ENCODE measurements at regions not wholly inside any gene's neighbourhood (a gene's known extent, or its start where the extent isn't known, plus 50 kb on each side); places are given as distances from the start of the nearest gene placed in this dataset.

DNA sequence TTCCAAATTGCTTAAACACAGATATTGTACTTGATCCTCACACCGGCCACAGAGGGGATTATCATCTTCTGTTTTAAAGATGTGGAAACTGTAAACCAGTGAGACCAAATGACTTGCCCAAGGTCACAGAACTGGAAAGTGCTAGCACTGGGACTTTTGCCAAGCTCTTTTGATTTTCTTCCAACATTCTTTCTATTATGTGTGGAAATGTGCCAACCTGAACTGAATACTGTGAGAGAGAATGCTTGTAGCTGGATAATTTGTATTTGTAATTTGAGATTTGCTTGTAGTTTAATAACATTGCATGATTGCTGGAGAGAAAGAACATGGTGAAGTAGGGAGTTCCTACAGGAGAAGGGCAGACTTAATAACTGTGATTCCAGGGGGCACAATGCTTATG lies 977.9 kb upstream of the NUDT12 start:
- Histone ChIP-seq H3K9me2 (ENCODE audit: insufficient read depth) (no peaks in the 10 kb centered on the region), H3K27ac (ENCODE audit: low read depth, low read length) (peak overlapping the region; percentile 37), H3K79me2 (ENCODE audit: insufficient read depth, low read length) (no peaks in the 10 kb centered on the region), H3K36me3 (ENCODE audit: control insufficient read depth in 1 of 2, insufficient read depth in 2 of 2, low read length in 2 of 2) (no peaks in the 10 kb centered on the region), H3K9me3 (ENCODE audit: control insufficient read depth in 1 of 2, insufficient read depth in 1 of 2, low read depth in 1 of 2, low read length in 2 of 2) (no peaks in the 10 kb centered on the region), H2AFZ (ENCODE audit: low read depth, low read length, poor library complexity, severe bottlenecking) (peak overlapping the region; percentile 73), H3K4me2 (ENCODE audit: low read length) (peak overlapping the region; percentile 41), H3K4me3 (replicated peaks in 1 of 2; ENCODE audit: low read depth in 1 of 2, low read length in 2 of 2) (no peak overlapping the region), H4K20me1 (ENCODE audit: insufficient read depth) (no peaks in the 10 kb centered on the region), H3K9ac (ENCODE audit: low read length) (no peak overlapping the region), H3K4me1 (ENCODE audit: control insufficient read depth in 1 of 2, insufficient read depth in 2 of 2, low read length in 2 of 2) (peaks cover 22 to 27% of the 10 kb centered on the region in 2 experiments), H3K27me3 (ENCODE audit: insufficient read depth, low read length) (no peaks in the 10 kb centered on the region)
- ChIA-PET RAD21 (ENCODE audit: low non-redundant PET in 1 of 2, low total read pairs in 2 of 2, uncharacterized antibody in 2 of 2, unreplicated experiment in 2 of 2) (no interaction called here), POLR2A (no interaction called here), CTCF (interaction anchor here (1.0 kb wide), 1 partner anchor 27 kb away, joined by 3 read pairs; no protein-coding TSS in a partner anchor)
- ATAC-seq (no peak), DNase-seq (ENCODE audit: low read depth, low spot score) (peak; percentile 40)
- no TSS peak for BruUV-seq (replicated peaks)
- TF ChIP-seq RAD21 (IDR thresholded peaks at IDR 0.05; ENCODE audit: low read depth) = no peak
- no peak for TF ChIP-seq ZNF274 (IDR thresholded peaks at IDR 0.05; ENCODE audit: low read depth, low read length)
- peak; percentile 49 for TF ChIP-seq TCF7L2 (IDR thresholded peaks at IDR 0.05; ENCODE audit: borderline replicate concordance, extremely low read depth, insufficient read depth, insufficient read length)
- TF ChIP-seq CBX3 (IDR thresholded peaks at IDR 0.05; ENCODE audit: low read depth) = 0 out of 2 replicates have a peak, but pooled peaks have one; percentile 11
- no peak for TF ChIP-seq JUND (IDR thresholded peaks at IDR 0.05)
- peak; percentile 34 for TF ChIP-seq SP1 (IDR thresholded peaks at IDR 0.05; ENCODE audit: low read depth)
- TF ChIP-seq, protein P1, sequence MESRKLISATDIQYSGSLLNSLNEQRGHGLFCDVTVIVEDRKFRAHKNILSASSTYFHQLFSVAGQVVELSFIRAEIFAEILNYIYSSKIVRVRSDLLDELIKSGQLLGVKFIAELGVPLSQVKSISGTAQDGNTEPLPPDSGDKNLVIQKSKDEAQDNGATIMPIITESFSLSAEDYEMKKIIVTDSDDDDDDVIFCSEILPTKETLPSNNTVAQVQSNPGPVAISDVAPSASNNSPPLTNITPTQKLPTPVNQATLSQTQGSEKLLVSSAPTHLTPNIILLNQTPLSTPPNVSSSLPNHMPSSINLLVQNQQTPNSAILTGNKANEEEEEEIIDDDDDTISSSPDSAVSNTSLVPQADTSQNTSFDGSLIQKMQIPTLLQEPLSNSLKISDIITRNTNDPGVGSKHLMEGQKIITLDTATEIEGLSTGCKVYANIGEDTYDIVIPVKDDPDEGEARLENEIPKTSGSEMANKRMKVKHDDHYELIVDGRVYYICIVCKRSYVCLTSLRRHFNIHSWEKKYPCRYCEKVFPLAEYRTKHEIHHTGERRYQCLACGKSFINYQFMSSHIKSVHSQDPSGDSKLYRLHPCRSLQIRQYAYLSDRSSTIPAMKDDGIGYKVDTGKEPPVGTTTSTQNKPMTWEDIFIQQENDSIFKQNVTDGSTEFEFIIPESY (IDR thresholded peaks at IDR 0.05; ENCODE audit: extremely low read depth, insufficient replicate concordance, low read length) = no peak
- no peak for TF ChIP-seq POLR2AphosphoS5 (IDR thresholded peaks at IDR 0.05; ENCODE audit: low read depth, low read length)
- TF ChIP-seq, protein P2, sequence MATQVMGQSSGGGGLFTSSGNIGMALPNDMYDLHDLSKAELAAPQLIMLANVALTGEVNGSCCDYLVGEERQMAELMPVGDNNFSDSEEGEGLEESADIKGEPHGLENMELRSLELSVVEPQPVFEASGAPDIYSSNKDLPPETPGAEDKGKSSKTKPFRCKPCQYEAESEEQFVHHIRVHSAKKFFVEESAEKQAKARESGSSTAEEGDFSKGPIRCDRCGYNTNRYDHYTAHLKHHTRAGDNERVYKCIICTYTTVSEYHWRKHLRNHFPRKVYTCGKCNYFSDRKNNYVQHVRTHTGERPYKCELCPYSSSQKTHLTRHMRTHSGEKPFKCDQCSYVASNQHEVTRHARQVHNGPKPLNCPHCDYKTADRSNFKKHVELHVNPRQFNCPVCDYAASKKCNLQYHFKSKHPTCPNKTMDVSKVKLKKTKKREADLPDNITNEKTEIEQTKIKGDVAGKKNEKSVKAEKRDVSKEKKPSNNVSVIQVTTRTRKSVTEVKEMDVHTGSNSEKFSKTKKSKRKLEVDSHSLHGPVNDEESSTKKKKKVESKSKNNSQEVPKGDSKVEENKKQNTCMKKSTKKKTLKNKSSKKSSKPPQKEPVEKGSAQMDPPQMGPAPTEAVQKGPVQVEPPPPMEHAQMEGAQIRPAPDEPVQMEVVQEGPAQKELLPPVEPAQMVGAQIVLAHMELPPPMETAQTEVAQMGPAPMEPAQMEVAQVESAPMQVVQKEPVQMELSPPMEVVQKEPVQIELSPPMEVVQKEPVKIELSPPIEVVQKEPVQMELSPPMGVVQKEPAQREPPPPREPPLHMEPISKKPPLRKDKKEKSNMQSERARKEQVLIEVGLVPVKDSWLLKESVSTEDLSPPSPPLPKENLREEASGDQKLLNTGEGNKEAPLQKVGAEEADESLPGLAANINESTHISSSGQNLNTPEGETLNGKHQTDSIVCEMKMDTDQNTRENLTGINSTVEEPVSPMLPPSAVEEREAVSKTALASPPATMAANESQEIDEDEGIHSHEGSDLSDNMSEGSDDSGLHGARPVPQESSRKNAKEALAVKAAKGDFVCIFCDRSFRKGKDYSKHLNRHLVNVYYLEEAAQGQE (IDR thresholded peaks at IDR 0.05; ENCODE audit: low read depth) = no peak
- no peak for TF ChIP-seq SIN3A (IDR thresholded peaks at IDR 0.05; ENCODE audit: low read depth)
- no peak for TF ChIP-seq CEBPB (IDR thresholded peaks at IDR 0.05; ENCODE audit: low read depth)
- intact Hi-C loops (cut with micrococcal nuclease) = no loop called here

Data from HCT116 (cell line).